ENCODE measurements at regions not wholly inside any gene's neighbourhood (a gene's known extent, or its start where the extent isn't known, plus 50 kb on each side); places are given as distances from the start of the nearest gene placed in this dataset.

DNA sequence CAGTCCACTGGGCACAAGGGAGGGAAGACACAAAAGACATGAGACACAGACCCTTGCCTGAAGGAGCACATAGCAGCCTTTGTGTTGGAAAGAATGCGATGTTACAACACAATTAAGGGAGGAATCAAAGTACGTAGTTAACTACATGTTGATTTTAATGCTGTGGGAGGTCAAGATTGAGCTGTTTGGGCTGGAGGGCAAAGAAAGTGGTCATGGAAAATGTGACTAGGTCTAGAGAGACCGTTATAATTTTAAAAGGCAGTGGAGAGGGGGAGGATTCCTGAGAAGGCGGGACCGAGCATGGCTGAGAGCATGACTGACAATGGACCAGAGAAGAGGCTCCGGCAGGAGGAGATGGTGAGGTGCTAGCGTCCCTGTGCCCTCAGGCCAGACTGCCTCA is 111.8 kb upstream of the ATP1A1 start:
- no peak for DNase-seq
- Mint-ChIP-seq H3K9me3 (peaks cover 4% of the 10 kb centered on the region), H3K4me1 (peaks cover 17% of the 10 kb centered on the region), H3K27me3 (no peaks in the 10 kb centered on the region), H3K27ac (no peak overlapping the region), H3K36me3 (ENCODE audit: low read depth) (no peaks in the 10 kb centered on the region), H3K4me3 (no peak overlapping the region)
- intact Hi-C loops (cut with micrococcal nuclease), result no loop called here

DNA sequence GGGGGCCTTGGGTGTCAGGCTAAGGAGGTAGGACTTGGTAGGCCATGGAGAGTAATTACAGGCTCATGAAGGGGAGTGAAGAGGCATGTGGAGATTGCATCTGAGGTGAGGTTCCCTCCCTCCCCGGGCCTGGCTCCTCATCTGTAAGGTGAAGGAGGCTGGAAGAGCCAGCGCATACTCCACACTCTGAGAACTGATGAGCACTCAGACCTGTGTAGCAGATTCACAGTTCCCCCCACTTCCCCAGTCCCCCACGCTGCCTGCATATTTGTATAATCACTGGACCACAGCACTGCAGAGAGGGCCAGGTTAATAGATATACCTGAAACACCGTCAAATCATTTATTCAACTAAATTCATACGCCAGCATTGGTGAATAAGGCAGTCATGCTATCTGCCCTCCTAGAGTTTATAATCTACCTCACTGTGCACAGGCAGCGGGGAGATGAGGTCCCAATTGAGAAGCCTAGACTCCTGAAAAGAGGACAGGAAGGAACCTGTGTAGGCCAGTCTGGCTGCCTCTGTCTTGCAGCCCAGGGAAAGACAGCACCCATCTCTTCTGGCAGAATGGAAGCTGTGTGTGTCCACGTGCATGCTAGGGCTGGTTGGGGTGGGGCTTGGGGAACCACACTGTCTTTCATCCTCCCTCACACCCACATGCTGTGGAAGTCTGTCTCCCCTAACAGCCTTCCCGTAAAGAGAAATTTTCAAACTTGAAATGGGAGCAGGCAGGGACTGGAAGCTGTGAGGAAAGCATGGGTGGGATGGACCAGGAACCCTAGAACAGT is 110.6 kb upstream of the ATP1A1 start:
- intact Hi-C loops (cut with micrococcal nuclease), result no loop called here
- Mint-ChIP-seq H3K4me3 (no peak overlapping the region), H3K9me3 (peaks cover 4% of the 10 kb centered on the region), H3K27me3 (no peaks in the 10 kb centered on the region), H3K36me3 (ENCODE audit: low read depth) (no peaks in the 10 kb centered on the region), H3K4me1 (peaks cover 13% of the 10 kb centered on the region), H3K27ac (no peak overlapping the region)
- DNase-seq, result no peak

DNA sequence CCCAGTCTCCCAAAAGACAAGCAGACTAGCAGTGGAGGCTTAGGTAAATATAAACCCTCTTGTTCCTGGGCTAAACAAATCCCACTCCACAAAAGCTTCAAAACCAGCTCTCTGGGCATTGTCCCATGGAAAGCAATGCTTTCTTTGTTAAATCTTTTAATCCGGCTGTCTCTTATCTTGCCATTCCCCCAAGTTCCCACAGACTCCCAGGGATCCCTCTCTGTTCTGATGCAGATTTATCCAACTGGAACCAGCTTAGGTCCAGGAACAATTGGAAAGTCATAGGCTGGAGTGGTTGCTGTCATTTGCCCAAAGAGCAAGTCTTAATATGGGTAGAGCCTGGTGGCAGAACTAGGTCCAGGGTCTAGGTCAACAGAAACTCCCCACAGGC is 110.1 kb upstream of the ATP1A1 start:
- Mint-ChIP-seq H3K4me3 (no peak overlapping the region), H3K27ac (no peak overlapping the region), H3K4me1 (peaks cover 8% of the 10 kb centered on the region)

DNA sequence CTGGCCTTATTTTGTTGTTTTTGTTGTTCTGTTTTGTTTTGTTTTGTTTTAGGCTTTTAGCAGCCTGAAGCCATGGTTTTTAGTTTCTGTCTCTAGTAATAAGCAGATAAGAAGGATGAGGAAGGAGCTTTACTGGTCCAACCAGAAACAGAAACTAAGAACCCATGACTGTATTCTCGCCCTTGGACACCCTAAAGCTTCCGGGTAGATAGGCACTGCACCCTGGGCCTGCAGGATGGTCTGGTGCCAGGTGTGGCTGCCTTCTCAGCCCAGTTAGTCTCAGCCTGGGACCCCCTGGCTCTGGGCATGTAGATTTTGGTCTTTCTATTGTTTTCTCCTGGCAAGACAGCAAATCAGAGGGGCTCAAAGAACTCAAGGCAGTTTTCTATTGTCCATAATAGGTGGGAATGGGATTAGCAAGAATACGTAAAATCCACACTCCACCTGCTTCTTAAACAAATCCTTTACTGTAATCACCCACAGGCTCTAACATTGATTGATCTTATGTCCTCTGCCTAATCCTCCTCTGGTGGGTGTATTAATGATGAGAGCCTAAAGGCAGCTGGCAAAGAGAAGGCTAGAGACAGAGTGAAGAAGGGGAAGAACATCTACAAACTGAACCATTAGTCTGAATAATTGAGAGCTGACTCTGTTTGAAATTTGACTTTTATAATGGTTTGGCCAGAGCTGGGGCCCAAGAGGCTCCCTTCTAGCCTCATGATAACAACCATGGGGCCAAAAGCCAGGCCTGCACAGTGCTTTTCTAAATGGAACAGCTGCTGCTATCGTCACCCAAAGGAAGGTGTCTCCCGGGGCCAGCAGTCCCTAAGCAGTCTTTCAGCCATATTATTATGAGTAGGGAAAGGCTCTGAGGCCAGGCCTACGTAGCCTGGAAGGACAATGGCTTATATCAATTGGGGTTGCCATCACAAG is 106.8 kb upstream of the ATP1A1 start:
- Mint-ChIP-seq H3K27me3 (no peaks in the 10 kb centered on the region), H3K36me3 (ENCODE audit: low read depth) (no peaks in the 10 kb centered on the region), H3K27ac (no peak overlapping the region), H3K4me1 (peaks cover 5% of the 10 kb centered on the region), H3K4me3 (no peak overlapping the region), H3K9me3 (peaks cover 3% of the 10 kb centered on the region)
- intact Hi-C loops (cut with micrococcal nuclease), result no loop called here
- DNase-seq, result no peak

More for the DNA sequence above, 110.1 kb upstream of the ATP1A1 start:
- H3K27me3 Mint-ChIP-seq, result no peaks in the 10 kb centered on the region
- peaks cover 4% of the 10 kb centered on the region for H3K9me3 Mint-ChIP-seq
- no peak for DNase-seq
- intact Hi-C loops (cut with micrococcal nuclease), result no loop called here
- H3K36me3 Mint-ChIP-seq (ENCODE audit: low read depth), result no peaks in the 10 kb centered on the region

DNA sequence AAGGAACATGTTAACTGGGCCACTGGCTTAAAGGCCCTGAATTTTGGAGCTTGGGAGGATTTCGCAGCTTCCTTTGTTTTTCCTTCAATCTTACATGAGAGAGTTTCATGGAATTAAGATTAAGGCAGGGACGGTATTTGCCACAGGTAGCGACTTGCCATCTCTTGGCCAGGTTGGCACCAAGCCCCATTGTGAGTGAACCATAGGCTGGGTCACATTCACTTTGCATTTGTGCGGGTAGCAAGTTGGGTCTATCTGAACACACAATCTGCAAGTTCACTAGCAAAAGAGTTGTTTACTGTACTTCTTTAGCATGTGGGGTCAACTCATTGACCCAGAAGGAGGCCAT is 106.2 kb upstream of the ATP1A1 start:
- H3K9me3 Mint-ChIP-seq, result peaks cover 3% of the 10 kb centered on the region
- intact Hi-C loops (cut with micrococcal nuclease), result no loop called here
- no peaks in the 10 kb centered on the region for H3K27me3 Mint-ChIP-seq

DNA sequence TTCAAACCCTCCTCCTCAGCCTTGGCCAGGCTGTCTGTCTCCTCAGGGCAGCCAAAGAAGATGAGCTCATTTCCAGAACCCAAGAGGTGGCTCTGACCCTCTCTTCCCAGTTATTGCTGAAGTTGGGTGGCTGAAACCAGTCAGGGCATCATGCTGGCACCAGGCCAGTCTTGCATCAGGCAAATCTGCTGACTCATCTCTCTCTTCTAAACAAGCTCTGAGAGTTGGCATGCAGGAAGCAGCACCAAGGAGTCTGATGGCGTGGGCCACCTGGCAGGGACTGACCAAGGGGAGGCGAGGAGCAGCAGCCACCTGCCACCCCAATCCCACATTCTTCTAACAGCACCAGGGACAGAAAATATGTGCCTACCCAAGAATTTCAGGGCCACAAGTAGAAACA is 104.8 kb upstream of the ATP1A1 start:
- Mint-ChIP-seq H3K27me3 (peaks cover 1% of the 10 kb centered on the region), H3K36me3 (ENCODE audit: low read depth) (no peaks in the 10 kb centered on the region), H3K9me3 (peaks cover 3% of the 10 kb centered on the region), H3K27ac (no peak overlapping the region), H3K4me3 (no peak overlapping the region), H3K4me1 (peaks cover 5% of the 10 kb centered on the region)
- DNase-seq, result no peak
- intact Hi-C loops (cut with micrococcal nuclease), result no loop called here

More for the DNA sequence above, 106.2 kb upstream of the ATP1A1 start:
- H3K27ac Mint-ChIP-seq, result no peak overlapping the region
- peaks cover 5% of the 10 kb centered on the region for H3K4me1 Mint-ChIP-seq
- no peak overlapping the region for H3K4me3 Mint-ChIP-seq
- DNase-seq, result no peak
- H3K36me3 Mint-ChIP-seq (ENCODE audit: low read depth), result no peaks in the 10 kb centered on the region

DNA sequence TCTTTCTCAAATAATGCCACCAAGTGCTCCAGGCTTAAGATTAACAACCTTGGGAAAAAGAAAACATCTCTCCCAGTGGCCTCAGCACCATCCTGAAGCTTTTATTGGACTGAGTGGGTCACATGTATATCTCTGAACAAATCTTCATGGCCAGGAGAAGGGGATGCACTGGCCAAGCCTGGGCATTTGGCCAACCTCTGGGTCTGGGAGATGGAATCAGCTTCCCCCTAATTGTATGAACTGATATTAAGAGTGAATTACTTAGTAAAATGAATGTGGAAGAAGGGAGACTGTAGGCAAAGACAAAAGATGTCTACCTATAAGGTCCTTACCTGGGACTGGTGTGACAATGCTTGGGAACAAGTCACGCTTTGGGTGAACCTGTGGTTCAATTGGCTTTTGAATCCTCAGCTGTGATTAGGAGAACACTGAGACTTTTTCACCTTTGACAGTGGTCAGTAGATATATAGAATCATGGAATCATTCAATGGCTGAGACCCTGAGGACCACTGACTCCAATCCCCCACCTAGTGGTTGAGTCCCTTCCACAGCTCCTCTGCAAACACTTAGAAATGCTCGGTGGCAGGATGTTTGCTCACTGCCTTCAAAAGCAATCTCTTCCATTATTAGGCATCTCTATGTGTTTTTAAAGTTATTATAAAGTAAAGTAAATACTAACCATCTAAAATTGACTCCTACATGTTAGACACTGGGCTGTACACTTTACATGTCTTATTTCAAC is 102.6 kb upstream of the ATP1A1 start:
- no peak overlapping the region for H3K4me3 Mint-ChIP-seq
- no peak overlapping the region for H3K27ac Mint-ChIP-seq
- no peak for DNase-seq
- peaks cover 3% of the 10 kb centered on the region for H3K9me3 Mint-ChIP-seq
- peaks cover 6% of the 10 kb centered on the region for H3K4me1 Mint-ChIP-seq
- no peaks in the 10 kb centered on the region for H3K36me3 Mint-ChIP-seq (ENCODE audit: low read depth)
- peaks cover 5% of the 10 kb centered on the region for H3K27me3 Mint-ChIP-seq
- intact Hi-C loops (cut with micrococcal nuclease), result no loop called here

DNA sequence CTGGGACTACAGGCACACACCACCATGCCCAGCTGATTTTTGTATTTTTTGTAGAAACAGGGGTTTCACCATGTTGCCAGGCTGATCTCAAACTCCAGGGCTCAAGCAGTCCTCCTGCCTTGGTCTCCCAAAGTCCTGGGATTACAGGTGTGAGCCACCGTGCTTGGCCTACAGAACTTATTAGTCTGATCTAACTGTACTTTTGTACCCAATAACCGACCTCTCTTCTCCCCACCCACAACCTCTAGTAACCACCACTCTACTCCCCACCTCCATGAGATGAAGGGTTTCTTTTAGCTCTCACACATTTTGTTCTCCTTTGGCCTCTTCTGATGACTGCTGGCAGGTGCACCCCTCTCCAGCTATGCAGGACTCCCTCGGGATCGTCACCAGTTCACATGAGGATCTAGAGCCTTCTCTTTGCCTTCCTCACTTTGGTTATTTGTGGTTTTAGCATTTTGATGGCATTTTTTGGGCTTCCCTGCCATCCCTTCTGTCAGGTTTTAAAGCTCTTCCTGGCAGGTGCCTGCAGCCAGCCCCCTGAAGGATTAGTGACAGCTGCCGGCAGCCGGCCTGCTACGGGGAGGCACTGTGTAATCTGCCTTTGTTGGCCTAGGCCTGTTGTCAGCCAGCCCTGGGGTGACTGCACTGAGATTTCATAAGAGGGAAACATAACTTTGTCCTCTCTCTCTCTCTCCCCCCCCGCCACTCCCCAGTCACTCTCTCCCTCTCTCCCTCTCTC is 99.8 kb upstream of the ATP1A1 start:
- intact Hi-C loops (cut with micrococcal nuclease), result no loop called here
- no peaks in the 10 kb centered on the region for H3K36me3 Mint-ChIP-seq (ENCODE audit: low read depth)
- DNase-seq, result no peak
- peaks cover 3% of the 10 kb centered on the region for H3K9me3 Mint-ChIP-seq
- H3K27me3 Mint-ChIP-seq, result peaks cover 5% of the 10 kb centered on the region
- no peak overlapping the region for H3K27ac Mint-ChIP-seq
- peaks cover 1% of the 10 kb centered on the region for H3K4me1 Mint-ChIP-seq
- no peak overlapping the region for H3K4me3 Mint-ChIP-seq

DNA sequence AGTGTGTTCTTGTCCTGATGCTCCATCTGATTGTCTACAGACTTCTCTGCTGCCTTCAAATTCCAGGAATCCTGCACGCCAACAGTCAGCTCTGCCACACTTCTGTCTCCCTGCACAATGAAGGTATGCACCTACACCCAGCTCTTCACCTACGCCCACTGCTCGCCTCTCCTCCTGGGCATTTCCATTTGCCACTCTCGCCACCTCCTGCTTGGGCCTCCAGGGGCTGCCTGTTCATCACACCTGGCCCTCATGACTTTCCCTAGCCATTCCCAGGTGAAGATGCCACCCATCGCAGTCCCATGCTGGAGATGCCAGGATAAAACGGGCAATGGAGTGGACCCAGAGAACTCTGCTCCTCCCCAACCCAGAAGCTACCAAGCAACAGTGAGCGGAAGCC is 96.5 kb upstream of the ATP1A1 start:
- Mint-ChIP-seq H3K27ac (no peak overlapping the region), H3K4me1 (peaks cover 1% of the 10 kb centered on the region), H3K4me3 (no peak overlapping the region), H3K27me3 (peaks cover 18% of the 10 kb centered on the region), H3K36me3 (ENCODE audit: low read depth) (no peaks in the 10 kb centered on the region), H3K9me3 (no peaks in the 10 kb centered on the region)
- intact Hi-C loops (cut with micrococcal nuclease), result no loop called here
- DNase-seq, result no peak

DNA sequence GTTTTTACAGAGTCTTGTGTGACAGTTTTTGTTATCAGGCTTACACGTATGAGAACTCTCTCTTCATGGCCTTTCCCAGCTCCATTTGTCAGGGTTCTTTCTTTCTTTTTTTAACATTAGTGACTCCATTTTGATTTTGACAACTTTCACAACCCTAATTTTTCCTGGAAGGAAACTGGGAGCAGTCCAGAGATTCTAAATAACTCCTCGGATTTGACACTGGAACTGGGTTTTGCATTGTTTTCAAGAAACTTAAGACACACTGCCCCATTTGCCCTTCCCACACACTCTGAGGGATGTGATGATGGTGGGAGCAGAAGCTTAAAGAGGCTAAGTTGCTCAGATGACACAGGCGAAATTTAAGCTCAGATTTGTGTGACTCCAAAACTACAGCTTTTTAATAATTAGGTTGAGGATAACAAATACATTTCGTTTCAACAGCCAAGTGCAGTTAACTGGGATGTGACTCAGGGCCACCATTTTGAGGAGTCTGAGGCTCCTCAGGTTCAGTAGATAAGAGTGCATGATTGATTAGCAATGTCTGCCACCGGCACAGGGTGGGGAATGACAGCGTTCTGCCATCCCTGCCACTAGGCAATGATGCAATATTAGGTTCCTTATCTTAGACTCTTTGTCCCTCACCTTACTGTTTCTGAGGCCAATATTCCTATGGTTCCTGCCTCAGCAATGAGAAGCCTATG is 95.1 kb upstream of the ATP1A1 start:
- no peak overlapping the region for H3K27ac Mint-ChIP-seq
- no peaks in the 10 kb centered on the region for H3K36me3 Mint-ChIP-seq (ENCODE audit: low read depth)
- intact Hi-C loops (cut with micrococcal nuclease), result no loop called here
- DNase-seq, result no peak
- H3K4me1 Mint-ChIP-seq, result peaks cover 1% of the 10 kb centered on the region
- no peak overlapping the region for H3K4me3 Mint-ChIP-seq
- H3K9me3 Mint-ChIP-seq, result peaks cover 3% of the 10 kb centered on the region
- peaks cover 25% of the 10 kb centered on the region for H3K27me3 Mint-ChIP-seq

DNA sequence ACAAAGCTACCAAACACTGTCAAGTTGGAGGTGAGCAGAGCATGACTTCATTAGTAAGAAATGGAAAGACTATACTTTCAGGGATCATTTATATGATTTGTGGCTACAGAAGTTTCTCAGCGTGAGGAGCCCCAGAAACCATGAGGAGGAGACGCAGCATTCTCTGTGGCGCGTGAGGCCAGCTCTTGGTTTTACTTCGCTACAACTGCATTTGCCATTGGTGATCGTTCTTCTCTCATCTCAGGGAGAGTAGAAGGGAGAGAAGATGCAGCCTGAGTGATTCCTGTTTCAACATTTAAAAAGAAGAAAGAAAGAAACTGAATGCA is 94.5 kb upstream of the ATP1A1 start:
- Mint-ChIP-seq H3K9me3 (peaks cover 4% of the 10 kb centered on the region), H3K36me3 (ENCODE audit: low read depth) (no peaks in the 10 kb centered on the region), H3K27me3 (peaks cover 25% of the 10 kb centered on the region), H3K4me3 (no peak overlapping the region), H3K27ac (no peak overlapping the region), H3K4me1 (peaks cover 1% of the 10 kb centered on the region)
- intact Hi-C loops (cut with micrococcal nuclease), result no loop called here
- no peak for DNase-seq

DNA sequence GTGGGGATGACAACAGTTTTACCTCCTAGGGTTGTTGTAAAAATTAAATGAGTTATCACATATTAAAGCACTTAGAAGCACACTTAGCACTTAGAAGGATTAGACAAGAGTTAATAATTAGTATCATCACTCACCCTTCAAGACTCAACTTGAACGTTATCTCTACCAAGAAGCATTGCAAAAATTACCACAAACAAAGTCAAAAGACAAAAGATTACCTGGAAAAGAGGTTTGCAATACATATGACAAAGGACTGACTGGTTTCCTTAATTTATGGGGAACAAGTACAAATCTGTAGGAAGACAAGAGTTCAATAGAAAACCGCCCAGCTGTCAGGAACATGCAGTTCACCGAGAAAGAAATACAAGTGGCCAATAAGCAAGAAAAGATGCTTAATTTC is 93.3 kb upstream of the ATP1A1 start:
- Mint-ChIP-seq H3K4me3 (no peak overlapping the region), H3K27me3 (peaks cover 26% of the 10 kb centered on the region), H3K36me3 (ENCODE audit: low read depth) (no peaks in the 10 kb centered on the region), H3K9me3 (peaks cover 4% of the 10 kb centered on the region), H3K4me1 (peaks cover under 1% of the 10 kb centered on the region), H3K27ac (no peak overlapping the region)
- intact Hi-C loops (cut with micrococcal nuclease), result no loop called here
- no peak for DNase-seq

DNA sequence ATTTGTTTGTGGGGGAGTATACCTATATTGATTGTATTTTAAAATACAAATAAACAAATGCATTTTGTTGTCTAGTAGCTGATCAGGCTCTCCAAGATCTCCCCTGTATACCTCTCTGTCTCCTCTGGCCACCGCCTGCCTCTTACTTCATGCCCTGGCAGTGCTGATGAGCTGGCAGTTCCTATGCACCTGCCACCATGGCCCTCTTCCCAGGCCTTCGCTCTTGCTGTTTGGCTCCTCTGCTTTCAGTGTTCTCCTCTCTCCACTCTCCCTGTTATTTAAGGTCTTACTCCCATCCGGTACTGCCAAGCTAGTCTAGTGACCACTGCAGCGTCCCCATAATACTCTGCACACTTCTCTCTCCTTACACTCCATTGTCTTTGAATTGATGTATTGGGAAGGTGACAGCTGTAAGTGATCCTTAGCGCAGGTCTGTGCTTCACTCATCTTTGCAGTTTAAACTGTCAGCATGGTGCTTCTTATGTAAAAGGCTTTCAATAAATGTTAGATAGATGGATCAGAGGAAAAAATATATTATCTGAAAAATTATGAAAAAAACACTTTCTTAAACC is 88.1 kb upstream of the ATP1A1 start:
- peaks cover 8% of the 10 kb centered on the region for H3K9me3 Mint-ChIP-seq
- H3K27me3 Mint-ChIP-seq, result peaks cover 28% of the 10 kb centered on the region
- H3K4me1 Mint-ChIP-seq, result no peaks in the 10 kb centered on the region
- H3K27ac Mint-ChIP-seq, result no peak overlapping the region
- no peak for DNase-seq
- intact Hi-C loops (cut with micrococcal nuclease), result no loop called here
- H3K4me3 Mint-ChIP-seq, result no peak overlapping the region
- no peaks in the 10 kb centered on the region for H3K36me3 Mint-ChIP-seq (ENCODE audit: low read depth)

Measured in activated CD4-positive, alpha-beta T cell treated with anti-CD3 and anti-CD28 coated beads, Interleukin-2, amount 10 ng/mL, durations not matched to agents 24 days and 14 days (primary cell).